GM23248 (cell line): ENCODE measurements at regions not wholly inside any gene's neighbourhood (a gene's known extent, or its start where the extent isn't known, plus 50 kb on each side); places are given as distances from the start of the nearest gene placed in this dataset.

ENCODE experiments used
- EZH2 ChIP-seq: fragments of 200-600 bp; sonication (generic); IDR thresholded peaks from 2 replicates; pipeline ENCODE4 v1.6.1; 2018; ENCODE audit warnings: antibody characterized with exemption, mild to moderate bottlenecking; ENCODE audit not compliant: insufficient read depth, poor library complexity, severe bottlenecking
- EZH2phosphoT487 ChIP-seq: fragments of 200-600 bp; sonication (generic); IDR thresholded peaks from 2 replicates; pipeline ENCODE4 v1.6.1; 2018; ENCODE audit warnings: antibody characterized with exemption, moderate library complexity, mild to moderate bottlenecking, low read depth; ENCODE audit not compliant: insufficient read depth

DNA sequence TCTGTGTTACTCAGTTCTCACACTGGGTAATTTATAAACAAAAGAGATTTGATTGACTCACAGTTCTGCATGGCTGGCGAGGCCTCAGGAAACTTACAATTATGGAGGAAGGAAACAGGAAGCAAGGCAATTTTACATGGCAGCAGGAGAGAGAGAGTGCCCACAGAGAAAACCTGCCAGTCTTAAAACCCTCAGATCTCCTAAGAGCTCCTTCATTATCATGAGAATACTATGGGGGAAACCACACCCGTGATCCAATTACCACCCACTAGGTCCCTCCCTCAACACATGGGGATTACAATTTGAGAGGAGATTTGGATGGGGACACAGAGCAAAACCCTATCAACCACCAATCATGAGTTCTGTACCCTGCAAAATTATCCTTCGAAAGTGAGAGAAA lies 1180.8 kb downstream of the JRKL start:
- TF ChIP-seq EZH2, result no peak
- no peak for TF ChIP-seq EZH2phosphoT487
